ENCODE measurements at regions not wholly inside any gene's neighbourhood (a gene's known extent, or its start where the extent isn't known, plus 50 kb on each side); places are given as distances from the start of the nearest gene placed in this dataset.

- TF ChIP-seq CTCF (IDR thresholded peaks at IDR 0.05), result no peak
- TF ChIP-seq POLR2AphosphoS5 (IDR thresholded peaks at IDR 0.05), result no peak
- no peak for TF ChIP-seq POLR2A (IDR thresholded peaks at IDR 0.05)
Observed at GRCh38 chr9:115300116-115300515, 182.2 kb upstream of the TNC start.

All from prostate gland (tissue), 2 donors.